GM18867 (cell line): ENCODE measurements at regions not wholly inside any gene's neighbourhood (a gene's known extent, or its start where the extent isn't known, plus 50 kb on each side); places are given as distances from the start of the nearest gene placed in this dataset.
"Not testable (repeated sequence)": the region's sequence is repeated elsewhere in the genome, so short reads cannot be mapped to it uniquely, and the experiment has no call there.

ENCODE experiments used
- ATAC-seq: cut with Tn5 transposase; IDR thresholded peaks from one replicate; pipeline ENCODE4 v1.9.1; 2021; ENCODE audit warnings: mild to moderate bottlenecking, moderate library complexity; ENCODE audit not compliant: unreplicated experiment

DNA sequence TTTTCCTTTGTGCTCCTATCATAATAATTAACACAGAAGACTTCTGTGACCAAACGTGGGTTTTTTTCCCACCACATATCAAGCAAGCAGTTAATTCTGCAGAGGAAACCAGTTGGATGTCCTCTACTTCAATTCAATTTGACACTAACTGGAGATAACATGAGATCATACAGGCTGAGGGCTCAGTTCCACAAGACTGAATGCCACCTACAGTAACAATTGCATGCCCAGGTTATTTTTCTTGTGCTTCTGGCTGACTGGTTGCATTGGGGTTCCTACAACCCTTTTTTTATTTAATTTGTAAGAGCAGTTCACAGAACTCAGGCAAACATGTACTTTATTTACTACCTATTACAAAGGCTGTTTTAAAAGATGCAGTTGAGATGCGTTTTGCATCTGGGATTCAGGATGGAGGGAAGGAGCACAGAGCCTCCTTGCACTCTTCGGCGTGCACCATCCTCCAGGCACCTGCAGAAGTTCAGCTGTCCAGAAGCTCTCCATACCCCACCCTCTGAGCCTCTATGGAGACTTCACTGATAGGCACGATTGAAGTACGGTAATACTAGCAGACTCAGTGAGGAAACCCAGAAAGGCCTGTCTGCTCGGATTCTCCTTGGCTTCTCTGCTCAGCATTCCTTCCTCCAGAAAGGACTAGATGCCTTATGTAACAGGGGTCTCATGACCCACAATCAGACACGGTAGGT lies 425.2 kb upstream of the CDH9 start:
- no peak for ATAC-seq

GRCh38 chr5:27462936-27463335 lies 424.6 kb upstream of the CDH9 start:
- no peak for ATAC-seq

DNA sequence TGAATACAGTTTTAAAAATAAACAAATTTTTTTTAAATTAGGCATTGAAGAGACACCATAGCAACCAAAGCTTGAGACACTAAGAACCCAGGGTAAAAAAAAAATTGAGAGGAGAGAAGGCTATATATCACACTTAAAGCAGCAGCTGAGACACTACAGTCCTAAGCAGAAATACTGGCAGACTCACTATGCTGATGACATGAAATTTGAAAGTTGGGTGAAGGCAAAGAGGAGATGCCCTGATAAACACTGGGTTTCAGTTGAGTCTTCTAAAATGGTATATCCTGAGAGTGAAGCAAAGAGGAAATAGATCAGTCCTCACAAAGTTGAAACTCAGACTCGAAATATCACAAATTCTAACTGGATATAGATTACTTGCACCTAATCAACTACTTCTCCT lies 419.9 kb upstream of the CDH9 start:
- ATAC-seq: peak; percentile 85

- ATAC-seq: no peak
Observed at GRCh38 chr5:27451377-27451776, 413.0 kb upstream of the CDH9 start.

DNA sequence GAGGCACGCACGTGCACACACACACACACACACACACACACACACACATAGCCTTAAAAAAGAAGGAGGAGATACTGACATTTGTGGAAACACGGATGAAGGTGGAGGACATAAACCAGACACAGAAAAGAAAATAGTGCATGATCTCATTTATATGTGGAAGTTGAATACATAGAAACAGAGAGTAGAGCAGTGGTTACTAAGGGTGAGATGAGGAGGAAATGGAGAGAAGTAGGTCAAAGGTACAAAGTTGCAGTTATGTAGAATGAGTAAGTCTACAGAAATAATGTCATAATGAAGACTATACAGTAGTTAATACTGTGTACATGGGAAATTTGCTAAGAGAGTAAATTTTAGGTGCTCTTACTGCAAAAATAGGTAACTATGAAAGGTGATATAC lies 412.2 kb upstream of the CDH9 start:
- peak; percentile 93 for ATAC-seq

DNA sequence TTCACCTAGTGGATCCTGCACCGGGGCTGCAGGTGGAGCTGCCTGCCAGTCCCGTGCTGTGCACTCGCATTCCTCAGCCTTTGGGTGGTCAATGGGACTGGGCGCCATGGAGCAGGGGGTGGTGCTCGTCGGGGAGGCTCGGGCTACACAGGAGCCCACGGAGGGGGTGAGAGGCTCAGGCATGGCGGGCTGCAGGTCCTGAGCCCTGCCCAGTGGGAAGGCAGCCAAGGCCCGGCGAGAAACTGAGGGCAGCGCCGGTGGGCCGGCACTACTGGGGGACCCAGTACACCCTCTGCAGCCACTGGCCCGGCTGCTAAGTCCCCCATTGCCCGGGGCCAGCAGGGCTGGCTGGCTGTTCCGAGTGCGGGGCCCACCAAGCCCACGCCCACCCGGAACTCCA lies 401.0 kb upstream of the CDH9 start:
- not testable (repeated sequence) for ATAC-seq

DNA sequence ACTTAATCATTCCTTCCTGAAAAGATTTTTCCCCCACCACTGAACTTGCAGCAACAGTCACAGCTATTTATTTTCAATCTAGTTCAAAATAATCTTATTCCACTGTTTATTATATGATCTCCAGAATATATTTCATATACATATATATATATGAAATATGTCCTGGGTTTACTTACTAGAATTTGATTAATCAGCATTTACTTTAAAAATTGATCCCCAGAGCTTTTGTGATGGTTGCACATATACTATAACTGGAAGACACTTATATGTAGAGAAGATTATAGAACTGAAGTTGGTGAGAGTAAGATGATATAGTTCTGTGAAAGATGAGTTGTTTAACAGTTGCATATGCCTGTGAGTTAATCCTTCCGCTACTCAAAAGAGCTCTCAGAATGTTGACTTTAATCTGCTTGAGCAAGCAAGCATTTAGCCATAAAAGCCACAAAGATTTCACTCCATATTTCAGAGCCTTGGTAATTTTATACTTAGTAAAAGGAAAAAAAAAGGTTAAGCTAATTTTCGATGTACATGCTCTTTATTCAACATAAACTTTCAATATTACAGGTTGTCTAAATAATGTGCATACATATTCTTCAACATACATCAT lies 399.3 kb upstream of the CDH9 start:
- ATAC-seq: peak; percentile 91

DNA sequence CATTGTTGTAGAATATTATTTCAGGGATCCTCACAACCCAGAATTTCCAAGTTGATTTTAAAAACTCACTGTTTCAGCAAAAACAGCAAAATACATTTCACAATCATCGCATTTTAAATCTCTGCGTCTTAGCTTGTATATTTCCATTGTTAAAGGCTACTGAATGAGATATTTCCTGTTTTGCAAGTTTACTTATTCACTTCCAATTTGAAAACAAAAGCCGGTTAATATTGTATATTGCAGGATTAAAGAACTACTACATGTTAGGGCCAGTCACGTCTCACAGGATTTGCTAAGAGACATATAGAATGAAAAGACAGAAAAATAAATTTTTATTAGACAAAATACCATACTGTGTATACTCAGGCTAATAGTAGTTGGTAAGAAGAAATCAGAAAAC lies 395.9 kb upstream of the CDH9 start:
- ATAC-seq: no peak

- peak; percentile 65 for ATAC-seq
Observed at GRCh38 chr5:27414099-27414498, 375.7 kb upstream of the CDH9 start.

GRCh38 chr5:27412384-27412783 lies 374.0 kb upstream of the CDH9 start:
- no peak for ATAC-seq

DNA sequence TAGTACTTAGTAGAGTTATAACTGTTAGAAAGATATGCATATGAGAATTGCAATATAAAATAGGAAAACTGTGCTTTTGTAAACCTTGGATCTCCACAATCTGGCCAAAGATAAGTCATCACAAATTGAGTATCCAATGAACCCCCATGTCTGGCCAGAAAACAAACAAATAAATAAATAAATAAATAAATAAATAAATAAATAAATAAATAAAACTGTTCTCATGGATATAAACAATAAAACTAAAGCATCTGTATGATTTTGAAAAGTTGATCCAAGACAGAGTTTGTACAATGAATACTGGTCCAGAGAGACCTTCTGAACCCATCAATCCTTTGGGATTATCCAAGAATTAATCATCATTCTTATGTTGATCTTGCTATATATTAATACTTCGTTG lies 367.6 kb upstream of the CDH9 start:
- ATAC-seq: no peak

GRCh38 chr5:27403243-27403882 lies 365.0 kb upstream of the CDH9 start:
- ATAC-seq: no peak

GRCh38 chr5:27402828-27403227 lies 364.4 kb upstream of the CDH9 start:
- ATAC-seq: no peak

DNA sequence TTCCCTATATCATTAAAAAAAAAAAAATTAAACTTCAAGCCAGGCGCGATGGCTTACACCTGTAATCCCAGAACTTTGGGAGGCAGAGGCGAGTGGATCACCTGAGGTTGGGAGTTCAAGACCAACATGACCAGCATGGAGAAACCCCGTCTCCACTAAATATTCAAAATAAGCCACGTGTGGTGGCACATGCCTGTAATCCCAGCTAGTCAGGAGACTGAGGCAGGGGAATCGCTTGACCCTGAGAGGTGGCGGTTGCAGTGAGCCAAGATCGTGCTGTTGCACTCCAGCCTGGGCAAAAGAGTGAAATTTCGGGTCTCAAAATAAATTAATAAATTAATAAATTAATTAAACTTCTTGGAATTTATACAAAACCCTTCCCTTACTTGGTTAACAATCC lies 358.6 kb upstream of the CDH9 start:
- no peak for ATAC-seq

DNA sequence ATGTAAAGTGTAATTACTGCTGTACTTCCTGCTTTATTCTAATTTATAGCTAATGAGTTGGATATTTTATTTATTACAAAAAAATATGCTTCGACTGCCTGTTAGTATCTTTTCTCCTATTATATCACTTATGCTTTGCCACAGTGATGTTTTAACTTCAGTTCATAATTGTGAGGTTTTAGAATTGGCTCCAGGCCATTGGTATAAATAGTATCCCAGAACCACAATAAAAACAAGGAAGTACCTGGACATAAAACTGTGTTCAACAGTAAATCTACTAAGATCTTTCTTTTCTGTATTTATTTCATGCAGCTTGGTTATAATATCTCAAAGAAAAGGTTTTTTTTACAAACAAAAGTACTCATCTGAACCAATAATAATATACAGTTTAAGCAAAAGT lies 354.3 kb upstream of the CDH9 start:
- no peak for ATAC-seq

- no peak for ATAC-seq
Observed at GRCh38 chr5:27389696-27390095, 351.3 kb upstream of the CDH9 start.

DNA sequence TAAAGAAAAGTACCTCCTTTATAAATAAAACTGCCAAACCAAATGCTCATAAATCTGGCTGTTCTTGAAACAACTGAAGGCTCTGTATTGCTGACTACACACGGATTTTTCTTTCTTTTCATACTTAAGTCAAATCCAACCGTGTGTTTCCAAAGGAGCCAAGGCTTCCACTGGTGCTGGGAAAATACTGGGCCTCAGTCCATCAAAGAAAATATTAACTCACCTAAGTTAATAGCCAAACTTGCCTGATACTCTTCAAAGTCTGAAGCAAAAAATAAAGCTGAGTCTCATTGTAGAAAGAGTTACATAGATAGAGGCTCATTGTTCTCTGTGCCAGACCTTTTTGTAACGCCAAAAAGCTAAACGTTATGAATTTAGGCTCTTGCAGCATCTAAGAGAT lies 350.4 kb upstream of the CDH9 start:
- no peak for ATAC-seq

DNA sequence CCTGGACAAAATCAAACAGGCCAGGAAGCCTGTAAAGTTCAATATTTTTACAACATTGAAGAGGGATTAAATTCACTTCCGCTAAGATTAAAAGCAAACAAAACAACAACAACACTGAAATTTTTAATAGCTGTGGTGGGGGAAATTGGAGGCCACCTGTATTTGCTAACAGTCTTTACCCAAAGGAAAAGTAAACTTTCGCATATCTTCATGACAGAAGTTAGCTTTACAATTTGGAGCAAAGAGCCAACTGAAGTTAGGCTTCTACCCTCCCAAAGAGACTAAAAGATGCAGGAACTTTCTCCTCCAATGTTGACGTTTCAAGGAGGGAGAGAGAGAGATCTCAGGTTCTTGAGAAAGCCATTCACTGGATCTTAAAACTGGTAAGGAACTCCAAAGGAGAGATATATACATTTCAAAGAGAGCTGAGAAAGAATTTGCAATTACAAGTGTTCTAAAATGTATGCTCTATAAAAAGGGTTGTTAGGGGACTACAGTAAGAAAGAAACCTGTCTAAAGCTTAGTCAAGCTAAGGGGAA lies 349.2 kb upstream of the CDH9 start:
- ATAC-seq: no peak

- ATAC-seq: no peak
Observed at GRCh38 chr5:27381686-27382085, 343.3 kb upstream of the CDH9 start.

GRCh38 chr5:27377626-27378025 lies 339.2 kb upstream of the CDH9 start:
- ATAC-seq: no peak

- no peak for ATAC-seq
Observed at GRCh38 chr5:27353970-27354369, 315.6 kb upstream of the CDH9 start.

DNA sequence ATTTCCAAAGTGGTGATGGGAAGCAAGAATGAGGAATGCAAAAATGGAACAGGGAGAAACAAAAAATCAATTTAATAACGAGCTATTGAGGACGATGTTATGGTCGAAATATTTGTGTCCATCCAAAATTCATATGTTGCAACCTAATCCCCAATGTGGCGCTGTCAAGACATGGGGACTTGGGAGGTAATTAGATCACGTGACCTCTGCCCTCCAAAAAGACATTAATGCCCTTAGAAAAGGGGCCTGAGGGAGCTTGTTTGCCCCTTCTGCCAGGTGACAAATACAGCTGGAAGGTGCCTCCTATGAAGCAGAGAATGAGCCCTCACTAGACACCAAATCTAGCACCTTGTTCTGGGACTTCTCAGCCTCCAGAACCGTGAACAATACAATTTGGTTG lies 315.2 kb upstream of the CDH9 start:
- no peak for ATAC-seq
